Activated CD4-positive, alpha-beta T cell treated with anti-CD3 and anti-CD28 coated beads, Interleukin-2, amount 10 ng/mL, durations not matched to agents 7 days and 5 days (primary cell): ENCODE measurements at regions not wholly inside any gene's neighbourhood (a gene's known extent, or its start where the extent isn't known, plus 50 kb on each side); places are given as distances from the start of the nearest gene placed in this dataset.
"Not testable (repeated sequence)": the region's sequence is repeated elsewhere in the genome, so short reads cannot be mapped to it uniquely, and the experiment has no call there.

Experiments used
- CTCF ChIA-PET: fragments of 350-600 bp; sonication (Branson Sonifier 250); formaldehyde crosslinking; loops from one replicate; lab custom pipeline; 2021; ENCODE audit warnings: antibody characterized with exemption; lab: Charles Lee
- POLR2A ChIA-PET: fragments of 350-600 bp; sonication (Branson Sonifier 250); formaldehyde crosslinking; loops from one replicate; lab custom pipeline; 2021; ENCODE audit warnings: antibody characterized with exemption; lab: Charles Lee
- DNase-seq: peaks from one replicate; pipeline ENCODE4 v3.0.0-alpha.2; 2020
- H3K27ac Mint-ChIP-seq: one replicate; pipeline ENCODE4 v1.8.0; 2021; ENCODE audit warnings: mild to moderate bottlenecking, moderate library complexity, mixed read lengths
- H3K27me3 Mint-ChIP-seq: one replicate; pipeline ENCODE4 v1.8.0; 2021; ENCODE audit warnings: mixed read lengths
- H3K36me3 Mint-ChIP-seq: one replicate; pipeline ENCODE4 v1.8.0; 2021; ENCODE audit warnings: low read depth, mixed read lengths
- H3K4me1 Mint-ChIP-seq: one replicate; pipeline ENCODE4 v1.8.0; 2021; ENCODE audit warnings: mixed read lengths
- H3K4me3 Mint-ChIP-seq: one replicate; pipeline ENCODE4 v1.8.0; 2021; ENCODE audit warnings: mild to moderate bottlenecking, moderate library complexity, mixed read lengths
- H3K9me3 Mint-ChIP-seq: one replicate; pipeline ENCODE4 v1.8.0; 2021; ENCODE audit warnings: mixed read lengths

DNA sequence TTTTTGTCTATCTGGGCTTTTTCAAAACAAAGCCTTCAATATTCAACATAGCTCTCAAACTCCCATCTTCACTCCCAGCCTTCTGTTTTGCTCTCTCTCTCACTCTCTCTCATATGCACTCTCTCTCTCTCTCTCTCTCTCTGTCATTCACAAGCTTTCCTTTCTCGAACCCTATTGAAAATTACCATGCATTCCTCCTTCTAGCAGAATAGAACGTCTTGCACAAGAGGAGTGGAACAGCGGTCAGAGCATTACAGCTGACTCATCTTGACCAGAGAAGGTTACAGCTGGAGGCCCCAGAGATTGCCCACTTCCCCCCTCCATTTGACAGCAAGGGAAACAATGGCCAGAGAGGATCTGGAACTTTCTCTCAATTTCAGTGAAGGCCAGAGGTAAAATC is 51.0 kb upstream of the LIFR start:
- Mint-ChIP-seq H3K27me3 (peaks cover 5% of the 10 kb centered on the region), H3K4me1 (no peaks in the 10 kb centered on the region)

DNA sequence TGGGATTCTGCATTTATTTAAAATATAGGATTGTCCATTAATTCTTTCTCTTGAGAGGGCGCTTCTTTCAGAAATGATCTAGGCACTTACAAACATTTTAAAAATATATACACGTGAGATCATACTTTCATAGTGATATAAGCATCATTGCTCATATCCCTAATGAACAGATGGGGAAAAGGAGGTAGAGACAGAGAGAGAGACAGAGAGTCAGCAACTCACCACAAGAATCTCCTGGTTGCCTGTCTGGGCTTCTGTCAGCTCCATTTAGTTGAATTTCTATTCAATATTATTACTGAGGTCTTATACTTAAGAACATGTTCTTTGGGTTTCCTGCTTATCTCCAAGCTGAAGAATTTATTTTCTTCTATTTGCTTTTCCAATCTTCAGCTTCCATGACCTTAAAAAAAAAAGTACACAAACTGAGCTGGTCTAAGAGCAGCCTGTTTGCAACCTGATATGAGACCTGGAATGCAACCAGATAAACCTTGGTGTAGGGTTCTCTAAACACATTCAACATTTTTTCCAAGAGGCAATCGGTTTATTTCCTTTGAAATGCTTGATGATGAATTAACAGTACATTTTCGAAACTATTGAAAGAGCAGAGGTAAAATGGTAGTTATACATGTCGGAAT is 51.6 kb upstream of the LIFR start:
- Mint-ChIP-seq H3K4me1 (no peaks in the 10 kb centered on the region), H3K9me3 (no peaks in the 10 kb centered on the region), H3K4me3 (no peak overlapping the region), H3K27ac (no peak overlapping the region), H3K27me3 (peaks cover 5% of the 10 kb centered on the region), H3K36me3 (no peaks in the 10 kb centered on the region)
- POLR2A ChIA-PET: no interaction called here
- no peak for DNase-seq
- CTCF ChIA-PET: no interaction called here

More for the DNA sequence above, 51.0 kb upstream of the LIFR start:
- H3K36me3 Mint-ChIP-seq: no peaks in the 10 kb centered on the region
- H3K4me3 Mint-ChIP-seq: no peak overlapping the region
- DNase-seq: no peak
- ChIA-PET POLR2A (no interaction called here), CTCF (interaction anchor here (1.0 kb wide), 1 partner anchor 124 kb away, joined by 3 read pairs; no protein-coding TSS in a partner anchor)
- no peaks in the 10 kb centered on the region for H3K9me3 Mint-ChIP-seq
- no peak overlapping the region for H3K27ac Mint-ChIP-seq

DNA sequence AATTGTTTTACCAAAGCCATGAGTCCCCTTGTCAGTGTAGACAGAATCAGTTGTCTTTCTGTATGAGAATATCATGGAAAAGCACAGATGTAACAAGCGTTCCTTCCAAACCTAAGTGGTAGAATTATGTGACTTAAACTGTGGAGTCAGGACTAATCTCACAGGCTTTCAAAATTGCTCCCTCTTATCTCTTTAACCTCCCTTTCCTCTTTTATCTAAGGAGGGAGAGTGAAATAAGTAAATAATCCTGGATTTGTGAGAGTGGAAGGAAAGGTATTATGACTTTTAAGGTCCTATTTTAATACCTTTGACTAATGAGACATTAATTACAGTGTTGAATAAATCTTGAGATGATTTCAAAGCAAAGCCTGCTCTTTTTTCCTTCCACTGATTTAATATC is 52.4 kb upstream of the LIFR start:
- peaks cover 5% of the 10 kb centered on the region for H3K27me3 Mint-ChIP-seq
- DNase-seq: no peak
- ChIA-PET POLR2A (no interaction called here), CTCF (no interaction called here)
- H3K27ac Mint-ChIP-seq: no peak overlapping the region
- no peaks in the 10 kb centered on the region for H3K36me3 Mint-ChIP-seq
- no peak overlapping the region for H3K4me3 Mint-ChIP-seq
- no peaks in the 10 kb centered on the region for H3K9me3 Mint-ChIP-seq
- no peaks in the 10 kb centered on the region for H3K4me1 Mint-ChIP-seq

DNA sequence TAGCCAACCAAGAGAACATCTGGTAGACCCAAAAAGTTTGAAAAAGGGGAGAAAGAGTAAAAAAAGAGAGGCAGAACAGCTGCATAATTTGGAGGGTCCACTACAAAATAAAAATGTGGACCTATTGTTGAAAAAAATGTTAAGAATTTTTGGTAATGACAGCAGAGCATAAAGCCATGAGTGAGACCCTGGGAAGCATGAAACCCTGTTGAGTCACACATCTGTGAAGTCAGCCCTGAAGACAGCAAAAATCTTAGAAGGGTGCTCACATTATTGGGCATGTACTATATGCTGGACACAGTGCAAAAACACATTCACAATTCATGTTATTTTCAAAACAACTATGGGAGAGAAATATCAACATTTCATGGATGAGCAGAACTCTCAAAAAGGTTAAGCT is 56.4 kb upstream of the LIFR start:
- Mint-ChIP-seq H3K36me3 (no peaks in the 10 kb centered on the region), H3K27ac (no peak overlapping the region), H3K4me3 (no peak overlapping the region), H3K27me3 (no peaks in the 10 kb centered on the region), H3K4me1 (no peaks in the 10 kb centered on the region), H3K9me3 (peaks cover under 1% of the 10 kb centered on the region)
- POLR2A ChIA-PET: no interaction called here
- no peak for DNase-seq
- CTCF ChIA-PET: interaction anchor here (0.6 kb wide), 1 partner anchor 255 kb away, joined by 3 read pairs; no protein-coding TSS in a partner anchor

DNA sequence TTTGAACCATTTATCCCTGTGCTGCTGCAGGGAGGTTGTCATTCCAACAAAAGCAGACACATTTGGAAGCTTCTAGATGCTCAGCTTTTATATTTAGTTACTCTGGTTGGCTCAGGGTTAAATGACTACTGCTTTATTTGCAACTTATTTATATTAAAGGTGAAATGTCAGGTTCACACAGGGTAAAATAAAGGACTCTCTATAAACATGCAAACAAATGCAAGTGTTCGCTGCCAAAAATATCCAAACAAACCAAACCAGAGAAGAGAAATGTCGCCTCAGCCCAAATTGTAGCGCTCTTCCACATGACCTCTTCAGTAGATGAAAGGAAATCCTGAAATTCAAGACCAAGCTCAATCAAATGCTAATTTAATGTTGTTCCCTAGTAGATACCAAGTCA is 57.0 kb upstream of the LIFR start:
- H3K27ac Mint-ChIP-seq: no peak overlapping the region
- H3K36me3 Mint-ChIP-seq: no peaks in the 10 kb centered on the region
- no peak overlapping the region for H3K4me3 Mint-ChIP-seq
- POLR2A ChIA-PET: no interaction called here
- H3K9me3 Mint-ChIP-seq: peaks cover 3% of the 10 kb centered on the region
- CTCF ChIA-PET: no interaction called here
- H3K27me3 Mint-ChIP-seq: no peaks in the 10 kb centered on the region
- H3K4me1 Mint-ChIP-seq: no peaks in the 10 kb centered on the region
- DNase-seq: no peak

DNA sequence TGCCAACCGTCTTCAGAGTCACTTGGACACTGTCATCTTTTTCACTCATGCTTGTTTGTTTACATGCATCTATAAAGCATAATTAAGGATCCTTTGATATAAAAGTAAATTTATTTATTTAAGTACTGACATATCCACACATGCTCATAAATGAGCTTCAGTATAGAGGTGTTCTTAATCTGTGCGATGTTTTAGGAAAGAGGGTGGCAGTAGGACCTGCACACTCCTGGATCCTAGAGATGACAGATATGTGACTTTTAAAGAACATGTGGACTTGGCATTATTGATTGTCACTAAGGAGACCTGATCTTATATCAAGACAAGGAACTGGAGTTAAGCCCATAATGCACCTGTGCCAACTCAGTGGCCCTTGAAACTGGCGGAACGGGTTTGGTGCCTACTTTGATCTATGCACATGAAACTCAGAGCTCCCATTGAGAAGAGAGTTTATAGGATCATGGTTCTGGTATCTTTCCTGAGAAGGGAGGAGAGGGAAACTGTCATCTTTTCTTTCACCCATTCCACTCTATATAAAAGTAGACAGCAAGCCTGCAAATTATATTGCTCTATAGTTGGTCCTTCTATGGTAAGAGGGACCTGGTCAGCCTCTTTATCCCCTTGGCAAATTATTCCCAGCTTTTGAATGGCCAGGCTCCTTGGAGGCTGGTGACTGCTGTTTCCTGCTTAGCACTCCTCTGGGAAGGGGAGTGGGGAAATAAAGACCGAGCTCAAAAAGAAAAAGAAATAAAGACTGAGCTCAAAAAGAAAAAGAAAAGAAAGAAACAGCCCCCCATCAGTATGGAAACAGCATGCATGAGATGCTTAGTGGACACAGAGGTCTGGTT is 57.8 kb upstream of the LIFR start:
- Mint-ChIP-seq H3K9me3 (peaks cover 3% of the 10 kb centered on the region), H3K4me3 (no peak overlapping the region)
- POLR2A ChIA-PET: no interaction called here

DNA sequence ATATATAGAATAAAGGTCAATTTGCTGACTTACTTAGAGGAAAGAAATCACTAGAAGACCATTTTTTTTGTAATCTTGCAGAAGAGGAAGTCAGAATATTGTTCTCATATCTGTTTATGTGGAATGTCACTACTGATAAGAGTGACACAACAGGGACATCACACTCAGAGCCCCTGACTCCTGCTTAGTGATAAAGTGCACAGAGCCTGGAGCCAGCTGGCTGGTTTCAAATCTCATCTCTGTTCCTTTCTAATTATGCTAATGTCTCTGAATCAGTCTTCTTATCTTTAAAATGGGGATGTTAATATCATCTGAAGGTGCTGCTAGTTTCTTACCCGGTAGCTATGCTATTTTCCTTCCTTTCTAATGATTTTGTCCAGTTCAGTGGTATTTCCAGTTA is 58.6 kb upstream of the LIFR start:
- Mint-ChIP-seq H3K27ac (no peak overlapping the region), H3K36me3 (no peaks in the 10 kb centered on the region), H3K9me3 (peaks cover 4% of the 10 kb centered on the region), H3K27me3 (no peaks in the 10 kb centered on the region), H3K4me1 (no peaks in the 10 kb centered on the region), H3K4me3 (no peak overlapping the region)
- ChIA-PET POLR2A (no interaction called here), CTCF (no interaction called here)
- DNase-seq: no peak

More for the DNA sequence above, 57.8 kb upstream of the LIFR start:
- H3K4me1 Mint-ChIP-seq: no peaks in the 10 kb centered on the region
- no peak overlapping the region for H3K27ac Mint-ChIP-seq
- CTCF ChIA-PET: no interaction called here
- no peaks in the 10 kb centered on the region for H3K36me3 Mint-ChIP-seq
- no peaks in the 10 kb centered on the region for H3K27me3 Mint-ChIP-seq
- no peak for DNase-seq

DNA sequence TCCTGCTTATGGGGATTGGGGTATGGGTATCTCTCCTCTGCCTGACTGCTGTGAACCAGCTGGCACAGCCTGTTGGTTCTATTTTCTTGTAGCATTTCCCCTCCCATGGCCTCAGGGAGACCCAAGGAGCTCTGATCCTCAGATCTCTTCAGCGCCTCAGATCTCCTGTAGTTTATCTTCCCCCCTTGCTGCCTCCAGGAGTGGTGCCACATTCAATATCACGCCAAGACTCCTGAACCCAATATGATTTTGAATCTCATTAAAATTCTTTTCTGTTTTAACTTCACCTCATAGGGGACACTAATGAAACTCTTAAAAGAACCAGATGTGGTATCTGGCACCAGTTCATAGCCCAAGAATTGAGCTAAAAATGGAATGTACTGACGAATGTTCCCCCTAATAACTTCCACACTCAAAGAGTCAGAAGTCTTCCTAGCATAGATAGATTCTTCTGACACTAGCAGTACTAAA is 59.6 kb upstream of the LIFR start:
- no peak overlapping the region for H3K4me3 Mint-ChIP-seq
- H3K9me3 Mint-ChIP-seq: peaks cover 5% of the 10 kb centered on the region
- DNase-seq: no peak
- no peak overlapping the region for H3K27ac Mint-ChIP-seq
- ChIA-PET POLR2A (no interaction called here), CTCF (no interaction called here)
- H3K36me3 Mint-ChIP-seq: no peaks in the 10 kb centered on the region
- H3K4me1 Mint-ChIP-seq: no peaks in the 10 kb centered on the region
- no peaks in the 10 kb centered on the region for H3K27me3 Mint-ChIP-seq

DNA sequence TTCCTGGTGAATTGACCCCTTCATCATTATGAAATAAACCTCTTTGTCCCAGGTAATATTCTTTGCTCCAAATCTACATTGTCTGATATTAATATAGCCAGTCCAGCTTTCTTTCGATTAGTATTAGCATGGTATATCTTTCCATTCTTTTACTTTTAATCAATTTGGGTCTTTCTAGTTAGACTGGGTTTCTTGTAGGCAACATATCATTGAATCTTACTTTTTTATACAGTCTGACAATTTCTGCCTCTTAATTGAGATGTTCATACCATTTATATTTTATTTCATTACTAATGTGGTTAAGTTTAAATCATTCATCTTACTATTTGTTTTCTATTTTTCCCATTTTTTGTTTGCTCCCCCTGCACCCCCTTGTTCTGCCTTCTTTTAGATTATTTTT is 61.7 kb upstream of the LIFR start:
- H3K27me3 Mint-ChIP-seq: peaks cover 3% of the 10 kb centered on the region
- ChIA-PET CTCF (no interaction called here), POLR2A (no interaction called here)
- no peak overlapping the region for H3K27ac Mint-ChIP-seq
- H3K4me3 Mint-ChIP-seq: no peak overlapping the region
- H3K4me1 Mint-ChIP-seq: no peaks in the 10 kb centered on the region
- no peak for DNase-seq
- peaks cover 5% of the 10 kb centered on the region for H3K9me3 Mint-ChIP-seq
- H3K36me3 Mint-ChIP-seq: no peaks in the 10 kb centered on the region

DNA sequence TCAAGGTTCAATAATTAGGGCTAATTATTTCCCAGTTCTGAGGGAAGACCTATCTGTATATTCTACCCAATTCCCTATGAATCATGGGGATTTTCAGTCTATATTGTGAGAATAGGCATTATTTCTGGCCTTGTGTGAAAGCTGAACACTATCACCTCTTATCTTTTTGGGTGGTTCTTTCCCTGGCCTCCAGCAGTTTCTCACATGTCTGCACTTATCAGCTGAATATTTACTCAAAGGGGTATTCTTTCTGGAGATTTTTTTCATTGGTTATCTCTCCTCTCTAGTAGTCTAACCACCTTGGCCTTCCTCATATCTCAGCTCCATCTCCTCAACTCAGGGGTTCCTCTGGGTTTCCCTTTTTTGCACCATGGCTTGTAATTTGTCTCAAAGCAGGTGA is 64.9 kb upstream of the LIFR start:
- H3K4me1 Mint-ChIP-seq: no peaks in the 10 kb centered on the region
- peaks cover 5% of the 10 kb centered on the region for H3K27me3 Mint-ChIP-seq
- H3K27ac Mint-ChIP-seq: no peak overlapping the region
- ChIA-PET POLR2A (no interaction called here), CTCF (no interaction called here)
- peaks cover 5% of the 10 kb centered on the region for H3K9me3 Mint-ChIP-seq
- no peak for DNase-seq
- H3K36me3 Mint-ChIP-seq: no peaks in the 10 kb centered on the region
- no peak overlapping the region for H3K4me3 Mint-ChIP-seq

DNA sequence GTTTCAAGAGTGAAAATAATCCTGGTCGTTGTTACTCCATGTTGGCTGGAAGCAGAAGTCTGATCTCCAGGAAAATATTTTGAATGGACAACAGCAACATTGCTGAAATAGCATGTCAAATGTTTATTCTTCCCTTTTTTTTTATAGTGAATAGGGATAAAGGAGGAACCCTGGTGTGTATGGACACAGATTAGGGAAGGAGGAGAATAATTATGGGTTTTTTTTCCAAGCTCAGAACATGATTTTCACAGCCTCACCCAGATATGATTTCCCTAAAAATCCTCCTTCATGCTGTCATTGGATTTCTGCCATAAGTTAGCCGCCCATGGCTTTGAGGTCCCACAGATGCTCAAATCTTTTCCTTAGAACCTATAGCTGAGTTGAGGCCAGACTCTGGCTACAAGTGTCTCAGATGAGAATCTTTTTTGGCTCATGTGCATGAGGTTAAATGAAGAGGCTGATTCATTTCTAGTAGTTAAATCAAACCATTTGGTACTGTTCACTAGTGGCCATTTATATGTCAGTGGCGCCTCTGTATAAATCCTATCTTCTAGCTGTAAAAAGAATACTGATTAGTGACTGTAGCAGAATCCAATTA is 65.5 kb upstream of the LIFR start:
- Mint-ChIP-seq H3K4me1 (no peaks in the 10 kb centered on the region), H3K36me3 (no peaks in the 10 kb centered on the region), H3K9me3 (peaks cover 5% of the 10 kb centered on the region), H3K4me3 (no peak overlapping the region), H3K27ac (no peak overlapping the region), H3K27me3 (peaks cover 5% of the 10 kb centered on the region)
- no peak for DNase-seq
- POLR2A ChIA-PET: no interaction called here
- CTCF ChIA-PET: no interaction called here

DNA sequence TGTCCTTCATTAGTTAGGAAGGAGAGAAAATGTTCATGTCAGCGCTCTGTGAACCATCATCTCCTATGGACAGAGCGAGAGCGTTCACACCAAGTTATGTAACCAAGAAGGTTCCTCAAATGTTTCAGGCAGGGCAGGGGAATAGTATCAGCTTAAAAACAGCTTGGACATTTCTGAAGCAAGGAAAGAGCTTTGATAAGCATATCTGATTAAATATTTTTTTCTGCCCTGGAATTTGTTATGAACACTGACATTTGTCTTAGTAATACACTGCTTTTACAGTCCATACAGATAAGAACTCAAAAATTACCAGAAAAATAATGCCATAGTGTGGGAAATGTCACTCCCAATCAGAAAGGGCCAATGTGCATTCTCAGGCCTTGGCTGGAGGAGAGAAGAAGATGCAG is 66.3 kb upstream of the LIFR start:
- H3K9me3 Mint-ChIP-seq: peaks cover 5% of the 10 kb centered on the region
- no peak overlapping the region for H3K27ac Mint-ChIP-seq
- H3K27me3 Mint-ChIP-seq: peaks cover 5% of the 10 kb centered on the region
- POLR2A ChIA-PET: no interaction called here
- no peak for DNase-seq
- H3K4me1 Mint-ChIP-seq: no peaks in the 10 kb centered on the region
- CTCF ChIA-PET: no interaction called here
- H3K36me3 Mint-ChIP-seq: no peaks in the 10 kb centered on the region
- no peak overlapping the region for H3K4me3 Mint-ChIP-seq

DNA sequence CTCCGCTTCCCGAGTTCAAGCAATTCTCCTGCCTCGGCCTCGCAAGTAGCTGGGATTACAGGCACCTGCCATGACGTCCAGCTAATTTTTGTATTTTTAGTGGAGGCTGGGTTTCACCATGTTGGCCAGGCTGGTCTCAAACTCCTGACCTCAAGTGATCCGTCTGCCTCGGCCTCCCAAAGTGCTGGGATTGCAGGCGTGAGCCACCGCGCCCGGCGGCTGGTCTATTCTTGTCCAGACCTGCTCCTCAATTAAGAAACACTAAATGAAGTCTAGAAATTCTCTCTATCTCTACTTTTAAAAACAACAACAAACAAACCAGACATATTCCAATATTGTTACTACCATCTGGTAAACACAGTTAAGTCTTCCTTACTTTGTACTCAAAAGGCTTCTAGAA is 68.1 kb upstream of the LIFR start:
- H3K27ac Mint-ChIP-seq, H3K9me3 Mint-ChIP-seq, POLR2A ChIA-PET, H3K36me3 Mint-ChIP-seq, H3K4me1 Mint-ChIP-seq, CTCF ChIA-PET, DNase-seq, H3K4me3 Mint-ChIP-seq, H3K27me3 Mint-ChIP-seq: not testable (repeated sequence)
